ENCODE measurements at regions not wholly inside any gene's neighbourhood (a gene's known extent, or its start where the extent isn't known, plus 50 kb on each side); places are given as distances from the start of the nearest gene placed in this dataset.

DNA sequence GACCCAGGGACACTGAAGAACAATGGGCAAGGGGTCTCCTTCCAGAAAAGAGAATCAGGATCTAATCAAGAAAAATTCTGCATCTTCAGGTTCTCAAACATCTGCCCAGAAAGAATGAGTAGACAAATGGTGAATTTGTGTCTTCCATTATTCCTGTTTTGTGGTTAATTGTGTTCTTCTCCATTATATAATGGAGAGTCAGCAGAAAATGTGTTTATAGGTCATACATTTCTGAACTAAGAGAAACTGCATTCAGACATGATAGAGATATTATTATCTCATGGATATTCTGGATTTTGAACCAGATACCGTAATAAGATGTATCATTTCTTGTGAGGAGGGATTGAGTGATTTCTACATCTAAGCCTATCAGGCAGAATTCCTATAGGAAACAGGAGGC lies 581.7 kb upstream of the JAG1 start:
- DNase-seq = no peak

DNA sequence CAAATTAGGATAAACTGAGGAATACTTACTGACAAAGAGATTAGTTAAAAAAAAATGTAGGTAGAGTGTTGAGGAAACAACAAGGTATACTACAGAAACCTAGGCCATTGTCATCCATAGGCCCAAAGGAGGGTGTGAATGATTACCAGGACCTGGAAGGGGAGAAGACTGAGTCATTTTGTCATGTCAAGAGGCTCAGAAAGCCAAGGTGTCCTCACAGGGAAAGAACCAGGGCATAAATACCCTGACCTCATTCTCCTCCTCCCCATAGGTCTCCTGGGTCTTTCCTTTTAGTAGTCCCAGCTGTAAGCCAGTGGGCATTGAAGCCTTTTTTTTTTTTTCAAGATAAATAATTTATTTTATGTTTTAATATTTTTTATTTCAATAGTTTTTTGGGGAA lies 582.1 kb upstream of the JAG1 start:
- no peak for DNase-seq

DNA sequence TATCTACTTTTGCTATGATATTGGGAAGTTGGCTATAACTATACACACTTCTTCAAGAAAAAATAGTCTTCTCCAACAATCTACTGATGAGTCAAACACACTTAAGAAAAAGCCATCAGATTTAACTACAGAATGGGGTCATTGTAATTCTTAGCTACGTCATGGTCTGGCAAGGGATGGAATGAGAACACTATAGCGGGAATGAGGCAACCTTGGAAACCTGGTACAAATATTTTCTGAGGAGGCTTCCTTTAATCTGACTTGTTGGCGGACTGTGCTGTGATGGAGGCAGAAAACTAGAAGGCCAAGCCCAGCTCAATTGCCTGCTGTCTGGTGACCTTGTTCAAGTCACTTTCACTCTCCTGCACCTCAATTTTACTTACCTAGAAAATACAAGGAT lies 586.8 kb upstream of the JAG1 start:
- DNase-seq = no peak

DNA sequence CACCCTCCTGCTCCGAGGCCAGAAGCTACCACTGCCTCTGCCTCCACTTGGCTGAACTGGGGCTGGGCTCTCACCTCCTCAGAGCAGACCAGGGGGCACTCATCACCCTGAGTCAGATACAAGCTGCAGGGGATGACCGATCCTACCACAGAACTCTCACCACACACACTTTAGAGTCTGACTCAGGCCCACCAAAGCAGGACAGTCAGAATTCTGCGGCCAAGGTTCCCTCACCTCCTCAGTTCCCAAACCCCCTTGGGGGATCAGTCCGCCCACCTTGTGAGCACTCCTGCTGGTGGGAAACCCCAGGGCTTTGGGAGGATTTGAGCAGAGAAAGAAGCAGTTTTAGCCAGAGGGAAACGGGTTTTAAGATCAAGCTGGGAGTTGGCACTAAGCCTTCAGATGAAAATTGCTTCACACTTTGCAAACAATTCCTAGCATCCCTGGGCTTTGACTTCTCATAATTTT lies 587.8 kb upstream of the JAG1 start:
- DNase-seq = no peak

DNA sequence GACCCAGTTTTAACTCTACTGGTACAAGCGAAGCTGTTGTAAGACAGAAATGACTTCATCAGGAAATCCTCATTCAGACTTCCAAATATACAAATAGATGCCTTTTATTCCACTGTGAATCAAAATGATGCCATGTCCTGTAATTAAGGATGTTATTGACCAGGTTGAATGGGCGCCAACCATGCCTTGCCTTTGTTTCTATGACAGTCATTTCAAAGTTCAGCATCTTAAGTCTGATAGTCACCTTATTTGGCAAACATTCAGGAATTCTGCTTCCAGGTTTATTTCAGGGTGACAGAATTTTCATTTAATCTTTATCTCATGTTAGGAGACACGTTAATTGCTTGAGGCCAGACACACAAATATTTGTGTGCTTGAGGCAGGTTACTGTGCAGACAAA lies 592.8 kb upstream of the JAG1 start:
- DNase-seq = no peak

DNA sequence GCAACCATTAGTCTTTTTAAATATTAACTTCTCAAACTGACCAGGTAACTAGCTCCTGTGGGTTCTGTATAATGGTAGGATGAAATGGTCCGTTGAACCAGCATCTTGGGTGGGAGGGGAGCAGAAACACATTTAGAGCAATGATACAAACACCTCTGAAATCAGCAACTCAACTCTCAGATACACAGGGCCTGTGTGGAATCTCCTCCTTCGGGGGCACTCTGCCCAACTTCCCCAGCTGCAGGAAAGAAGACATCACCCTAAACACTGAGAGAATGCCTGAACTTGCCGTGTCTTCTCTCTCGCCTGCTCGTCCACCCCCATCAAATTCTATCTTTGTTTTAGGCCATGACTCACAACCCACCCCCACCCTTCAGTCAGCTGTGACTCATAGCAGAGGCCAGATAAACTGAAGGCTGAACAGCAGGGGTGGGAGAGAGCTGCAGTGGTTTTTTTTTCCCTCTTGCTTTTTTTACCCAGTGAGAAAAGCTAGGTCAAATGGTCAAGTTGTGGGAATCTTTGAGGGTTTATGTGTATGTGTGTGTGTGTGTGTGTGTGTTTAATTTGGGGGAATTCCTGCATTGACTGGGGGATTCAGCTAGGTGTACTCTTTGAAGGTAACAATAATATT lies 593.4 kb upstream of the JAG1 start:
- peak; percentile 9 for DNase-seq

DNA sequence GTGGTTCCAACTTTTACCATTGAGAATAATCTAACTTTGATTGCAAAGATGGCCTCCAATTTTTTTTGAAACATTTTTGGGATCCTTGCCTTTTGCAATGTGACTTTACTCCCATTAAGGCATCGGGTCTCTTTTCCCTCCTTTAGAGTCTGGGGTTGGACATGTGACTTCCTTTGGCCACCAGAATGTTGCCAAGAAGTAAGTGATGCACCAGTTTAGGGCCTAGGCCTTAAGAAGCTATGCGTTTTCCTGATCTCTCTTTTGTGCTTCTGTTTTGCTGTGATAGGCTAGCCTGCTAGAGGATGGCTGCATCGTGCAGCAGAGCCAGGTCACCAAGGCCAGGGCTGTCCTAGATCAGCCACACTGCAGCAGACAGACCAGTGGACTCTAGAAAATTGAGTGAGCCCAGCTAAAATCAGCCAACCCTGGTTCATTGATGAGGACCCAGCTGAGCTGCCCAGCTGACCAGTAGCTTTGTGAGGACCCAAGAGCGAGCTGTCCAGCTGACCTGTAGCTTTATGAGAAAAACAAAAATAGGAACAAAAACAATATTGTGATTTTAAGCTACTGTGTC lies 594.0 kb upstream of the JAG1 start:
- DNase-seq = no peak

DNA sequence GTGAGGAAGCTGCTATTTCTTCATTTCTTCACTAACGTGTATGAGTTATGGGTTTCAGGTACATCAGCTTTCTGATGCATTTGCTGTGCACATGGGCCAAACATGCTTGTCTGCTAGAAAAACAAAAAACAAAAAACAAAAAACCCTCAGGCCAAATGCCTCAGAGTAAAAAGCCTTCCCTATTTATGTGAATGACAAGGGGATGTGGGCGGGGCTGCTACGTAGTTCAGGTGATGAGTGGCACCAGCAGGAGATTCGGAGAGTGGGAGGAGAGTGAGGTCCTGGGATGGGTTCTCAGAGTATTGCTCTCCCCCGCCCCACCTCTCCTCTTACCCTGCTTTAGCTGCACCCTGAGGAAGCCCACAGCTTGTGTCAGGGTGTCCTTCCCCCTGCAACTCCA lies 596.8 kb upstream of the JAG1 start:
- no peak for DNase-seq

DNA sequence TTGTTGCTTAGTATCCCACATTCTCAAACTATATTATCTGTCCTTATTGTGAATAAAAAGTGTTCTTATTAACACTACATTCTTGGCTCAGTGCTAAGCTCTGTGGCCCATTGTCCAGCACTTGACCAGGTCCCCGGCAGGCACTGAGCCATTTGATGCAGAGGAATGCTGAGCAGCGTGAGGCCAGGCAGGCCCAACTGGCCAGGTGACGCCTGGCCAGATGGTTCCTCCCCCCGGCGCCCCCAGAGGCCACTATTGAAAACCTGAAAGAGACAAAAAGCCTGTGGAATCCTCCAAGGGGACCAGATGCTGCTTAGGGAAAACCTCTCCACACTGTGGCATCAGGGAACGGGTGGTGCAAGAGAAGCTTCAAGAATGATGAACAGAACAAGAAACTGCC lies 597.5 kb upstream of the JAG1 start:
- no peak for DNase-seq

DNA sequence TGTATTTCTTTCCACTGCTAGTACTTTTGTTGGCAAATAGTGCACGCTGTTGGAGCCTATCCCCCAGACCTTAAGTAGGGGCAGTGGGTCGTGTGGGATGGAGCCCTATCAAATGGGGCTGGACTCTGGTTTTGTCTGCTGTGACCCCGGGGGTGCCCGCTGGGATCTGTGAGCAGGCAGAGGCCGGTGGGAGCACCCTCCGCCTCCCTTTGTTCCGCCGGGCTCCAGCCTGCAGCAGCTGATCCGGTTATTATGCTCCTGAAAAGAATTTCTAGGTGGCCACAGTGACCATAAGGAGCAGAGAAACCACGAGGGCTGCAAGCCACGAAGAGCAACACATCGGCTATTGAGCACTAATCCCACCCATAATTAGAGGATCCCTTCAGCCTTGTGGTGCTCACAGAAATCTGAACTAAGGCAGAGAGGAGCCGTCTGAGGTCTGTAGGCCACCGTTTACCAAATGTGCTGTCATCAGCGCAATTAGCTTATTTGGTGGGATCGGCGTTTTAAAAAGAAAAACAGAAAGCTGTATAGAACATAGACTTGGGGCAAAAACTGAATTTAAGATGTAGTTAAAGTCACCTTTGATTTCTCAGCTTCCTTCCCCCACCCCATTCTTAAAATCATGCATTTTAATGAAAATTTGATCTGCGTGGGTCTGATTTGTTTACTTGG lies 598.3 kb upstream of the JAG1 start:
- no peak for DNase-seq

DNA sequence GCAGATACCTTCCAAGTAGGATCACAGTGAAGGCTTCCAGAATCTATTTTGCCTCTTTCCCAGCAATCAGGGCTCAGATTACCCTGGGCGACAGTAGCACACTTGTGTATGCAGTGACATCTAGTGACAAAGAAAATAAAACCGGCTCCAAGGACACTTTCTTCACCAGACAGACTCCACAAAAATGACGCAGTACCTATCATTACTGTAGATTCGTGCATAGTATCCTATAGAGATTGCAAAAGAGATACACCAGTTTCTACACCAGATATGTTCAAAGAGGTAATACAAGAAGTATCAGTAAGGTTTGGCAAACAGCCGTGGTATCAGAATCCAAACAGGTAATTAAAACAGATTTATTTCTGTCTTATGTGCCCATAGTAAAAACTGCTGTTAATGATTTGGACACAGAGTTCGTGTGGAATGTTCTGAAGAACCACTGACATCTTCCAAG lies 600.4 kb upstream of the JAG1 start:
- DNase-seq = peak; percentile 84

DNA sequence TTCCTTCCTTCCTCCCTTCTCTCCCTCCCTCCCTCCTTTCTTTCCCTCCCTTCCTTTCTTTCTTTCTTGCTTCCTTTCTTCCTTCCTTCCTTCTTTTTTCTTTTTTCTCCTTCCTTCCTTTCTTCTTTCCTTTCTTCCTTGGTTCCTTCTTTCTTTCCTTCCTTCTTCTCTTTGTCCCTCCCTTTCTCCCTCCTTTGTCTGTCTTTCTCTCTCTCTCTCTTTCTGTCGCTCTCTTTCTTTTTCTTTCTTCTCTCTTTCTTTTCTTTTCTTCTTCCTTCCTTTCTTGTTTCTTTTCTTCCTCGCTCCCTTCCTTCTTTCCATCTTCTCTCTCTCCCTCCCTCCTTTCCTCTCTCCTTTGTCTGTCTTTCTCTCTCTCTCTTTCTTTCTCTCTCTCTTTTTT lies 601.9 kb upstream of the JAG1 start:
- no peak for DNase-seq

DNA sequence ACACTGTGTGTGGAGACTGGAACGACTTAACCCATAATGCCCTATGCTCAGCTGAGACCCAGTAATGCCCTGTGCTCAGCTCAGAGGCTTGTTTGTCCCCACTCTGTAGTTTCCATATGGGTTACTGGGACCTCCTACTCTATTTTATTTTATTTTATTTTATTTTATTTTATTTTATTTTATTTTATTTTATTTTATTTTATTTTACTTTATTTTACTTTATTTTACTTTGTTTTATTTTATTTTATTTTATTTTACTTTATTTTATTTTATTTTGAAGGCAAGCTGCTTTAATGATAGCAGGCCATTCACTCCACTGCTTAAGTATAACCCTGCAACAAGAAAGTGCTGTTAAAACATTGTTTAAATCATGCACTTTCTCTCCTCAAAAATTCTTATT lies 603.4 kb upstream of the JAG1 start:
- no peak for DNase-seq

DNA sequence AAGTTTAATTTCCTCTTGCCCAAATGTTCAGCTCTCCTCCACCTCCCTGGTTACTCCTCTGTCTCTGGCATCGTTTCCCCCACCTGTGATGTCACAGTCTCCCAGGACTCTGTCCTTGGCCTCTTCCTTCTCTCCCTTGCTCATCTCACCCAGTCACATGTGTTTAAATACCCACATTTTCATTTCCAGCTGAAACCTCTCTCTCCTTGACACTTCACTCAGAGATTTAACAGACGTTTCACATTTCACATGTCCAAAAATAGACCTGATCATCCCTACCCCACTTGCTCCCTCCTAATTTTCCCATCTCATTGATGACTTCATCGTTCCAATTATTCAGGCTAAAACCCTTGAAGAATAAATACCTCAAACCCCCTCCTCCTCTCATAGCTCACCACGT lies 604.1 kb upstream of the JAG1 start:
- no peak for DNase-seq

DNA sequence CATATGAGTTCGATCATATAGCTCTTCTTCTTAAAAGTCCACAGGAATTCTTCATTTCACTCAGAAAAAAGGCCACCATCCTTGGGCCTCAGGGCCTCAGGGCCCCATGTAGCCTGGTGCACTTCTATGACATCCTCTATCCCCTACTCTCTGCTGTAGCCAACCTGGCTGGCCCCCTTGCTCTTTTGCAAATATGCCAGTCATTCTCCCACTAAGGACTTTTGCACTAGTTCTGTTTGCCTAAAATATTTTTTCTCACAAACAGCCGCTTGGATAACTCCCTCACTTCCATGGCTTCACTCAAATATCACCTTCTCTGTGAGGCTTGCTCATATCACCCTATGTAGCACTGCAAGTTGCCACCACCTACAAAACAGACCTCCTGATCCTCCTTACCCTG lies 604.7 kb upstream of the JAG1 start:
- DNase-seq = no peak

DNA sequence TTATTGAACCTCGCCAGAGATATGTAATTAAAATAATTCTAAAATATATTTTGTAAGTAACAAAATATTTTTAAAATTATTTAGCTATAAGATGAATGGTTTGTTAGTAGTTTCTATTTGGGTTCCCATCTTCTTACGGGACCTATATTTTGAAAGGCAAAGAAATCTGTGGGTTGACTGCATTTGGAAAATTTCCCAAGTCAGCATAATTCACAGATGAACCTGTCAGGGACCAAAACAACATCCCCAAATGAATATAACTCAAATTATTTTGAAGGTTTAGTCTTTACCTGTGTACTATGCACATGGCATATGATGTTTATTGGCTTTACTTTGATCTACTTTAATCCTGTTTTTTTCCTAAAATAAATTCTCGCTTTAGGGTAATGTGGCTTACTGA lies 607.4 kb upstream of the JAG1 start:
- DNase-seq = no peak

DNA sequence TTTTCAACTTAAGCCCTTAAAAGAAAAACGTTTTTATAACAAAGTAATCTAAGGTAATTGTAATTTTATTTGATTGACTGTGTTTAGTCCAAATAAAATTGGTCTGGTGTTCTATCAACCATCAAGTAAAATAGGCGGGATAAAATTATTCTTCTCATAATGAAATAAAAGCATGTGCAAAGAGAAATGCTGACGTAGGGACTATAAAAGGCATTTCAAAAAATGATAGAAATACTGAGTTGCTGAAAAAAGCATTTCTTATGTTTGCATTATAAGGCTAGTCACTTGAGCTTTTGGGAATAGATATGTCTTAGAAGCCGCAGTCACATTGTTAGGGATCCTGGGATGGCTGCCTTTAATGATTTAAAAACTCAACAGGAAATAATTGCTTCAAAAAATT lies 608.0 kb upstream of the JAG1 start:
- no peak for DNase-seq

DNA sequence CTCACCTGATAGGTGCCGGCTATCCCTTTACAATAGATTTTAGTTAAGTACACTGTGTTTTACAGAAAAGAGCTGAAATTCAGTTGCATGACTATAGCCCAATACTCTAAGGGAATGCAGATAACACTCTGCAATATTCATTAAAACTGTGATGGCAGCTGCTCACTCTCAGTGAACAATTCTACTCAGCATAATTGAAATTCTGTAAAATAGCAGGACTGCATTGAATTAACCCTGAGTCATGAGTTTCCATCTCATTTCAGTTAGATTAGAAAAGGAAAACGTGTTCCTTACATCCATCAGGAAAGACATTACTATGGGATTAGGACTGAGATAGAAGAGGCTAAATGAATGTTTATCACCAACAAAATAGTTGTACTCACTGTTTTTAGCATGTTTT lies 613.3 kb upstream of the JAG1 start:
- DNase-seq = no peak

DNA sequence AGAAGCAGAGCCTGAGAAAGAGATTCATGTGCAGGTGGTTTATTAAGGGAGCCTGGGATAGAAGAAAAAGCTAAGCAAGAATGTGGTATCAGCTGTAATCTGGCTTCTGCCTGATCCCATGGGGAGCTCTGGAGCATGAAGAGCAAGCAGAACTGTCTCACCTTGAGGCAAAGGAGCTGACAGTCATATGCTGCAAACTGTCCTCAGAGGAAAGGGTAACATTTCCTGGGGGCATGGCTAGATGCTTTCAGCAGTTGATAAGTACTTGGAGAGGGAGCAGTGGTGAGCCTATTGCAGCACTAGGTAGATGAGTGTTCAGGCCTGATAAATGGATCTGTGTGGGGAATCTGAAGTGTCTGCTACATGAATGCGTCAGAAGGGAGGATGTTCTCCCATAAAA lies 621.5 kb upstream of the BTBD3 start:
- DNase-seq = no peak

DNA sequence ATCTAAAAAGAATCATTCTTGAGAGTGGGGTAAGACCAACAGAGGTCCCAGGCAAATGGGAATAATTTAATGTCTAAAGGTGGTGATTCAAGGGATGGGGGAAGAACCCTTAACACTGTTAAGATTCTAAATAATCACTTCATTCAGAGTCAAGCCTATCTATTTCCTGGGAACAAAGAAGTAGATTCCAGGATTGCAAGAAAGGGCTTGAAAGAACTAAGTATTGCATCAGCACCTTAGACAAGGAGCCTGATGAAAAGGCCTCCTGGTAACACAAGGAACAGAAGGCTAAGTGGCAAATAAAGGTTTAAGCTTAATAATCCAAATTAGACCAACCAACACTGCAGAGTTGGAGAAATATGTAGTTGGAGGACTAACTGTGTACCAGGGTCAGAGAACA lies 620.7 kb upstream of the BTBD3 start:
- no peak for DNase-seq

DNA sequence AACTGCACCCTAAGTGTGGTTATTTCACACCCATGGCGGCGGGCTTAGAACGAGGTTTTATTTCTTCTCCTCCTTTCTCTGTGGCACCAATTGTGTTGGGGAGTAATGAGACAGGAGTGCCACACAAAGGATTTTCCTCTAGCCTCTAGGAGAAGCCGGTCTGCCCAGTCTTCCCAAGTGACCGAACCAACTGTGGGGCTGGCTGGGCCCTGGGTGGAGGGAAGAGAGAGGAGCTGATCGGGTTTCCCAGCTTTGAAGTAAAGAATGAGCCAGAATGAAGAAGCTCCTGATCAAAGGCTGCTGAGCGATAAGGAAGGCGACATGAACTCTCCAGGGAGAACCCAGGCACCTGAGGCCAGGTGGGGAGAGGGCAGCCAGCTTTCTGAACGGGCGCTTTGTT lies 616.0 kb upstream of the BTBD3 start:
- DNase-seq = no peak

DNA sequence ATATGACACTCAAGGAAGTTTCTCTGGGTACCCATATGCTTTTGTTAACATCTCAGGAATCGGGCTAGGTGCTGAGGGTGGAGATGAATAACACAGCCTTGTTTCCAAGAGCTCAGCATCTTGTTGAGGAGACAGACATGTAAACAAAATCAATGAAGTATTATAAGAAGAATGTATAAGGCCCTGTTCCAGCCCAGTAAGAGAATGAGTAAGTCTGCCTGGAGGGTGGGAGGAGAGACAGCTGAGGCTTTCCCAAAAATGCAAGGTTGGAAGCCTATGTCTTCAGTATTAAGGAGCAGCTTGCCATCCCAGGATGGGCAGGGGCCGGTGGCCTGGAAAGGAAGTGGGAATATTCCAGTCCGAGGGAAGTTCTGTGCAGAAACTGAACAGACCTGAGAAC lies 615.3 kb upstream of the BTBD3 start:
- DNase-seq = no peak

DNA sequence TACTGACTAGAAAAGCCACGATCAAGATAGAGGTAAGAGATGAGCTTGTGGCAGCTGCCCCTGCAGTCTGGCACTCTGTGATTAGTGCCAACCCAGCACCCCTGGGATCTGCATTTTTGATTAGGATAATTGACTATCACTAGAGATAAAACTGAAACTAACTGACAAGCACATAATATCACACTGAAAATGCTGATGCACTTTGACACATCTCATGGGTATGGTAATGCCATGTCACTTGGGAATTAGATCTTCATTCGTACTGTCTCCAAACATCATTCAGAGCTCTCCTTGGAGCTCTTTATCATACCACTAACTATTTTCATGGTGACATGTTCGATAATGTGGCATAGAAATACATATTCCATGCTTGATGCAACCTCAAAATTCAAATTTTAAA lies 612.9 kb upstream of the BTBD3 start:
- DNase-seq = no peak

DNA sequence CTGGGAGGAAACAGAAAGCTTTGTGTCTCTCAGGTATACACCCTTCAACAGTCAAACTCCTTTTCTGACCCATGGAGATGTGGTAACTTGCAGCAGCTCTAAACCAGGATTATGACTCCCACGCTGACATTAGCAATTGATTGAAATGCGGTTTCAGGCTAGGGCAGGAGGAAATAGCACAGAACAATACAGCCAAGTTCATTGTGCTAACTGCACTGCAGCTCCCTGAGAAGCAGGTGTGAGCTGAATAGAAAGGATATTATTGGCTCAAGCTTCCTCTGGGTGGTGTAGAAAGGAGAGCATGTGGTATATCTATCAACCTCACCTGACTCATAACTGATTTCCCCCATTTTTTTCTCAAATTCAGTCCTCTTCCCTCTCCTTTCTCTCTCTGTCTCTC lies 612.3 kb upstream of the BTBD3 start:
- no peak for DNase-seq
